GM23338 (cell line): ENCODE measurements at regions not wholly inside any gene's neighbourhood (a gene's known extent, or its start where the extent isn't known, plus 50 kb on each side); places are given as distances from the start of the nearest gene placed in this dataset.

Experiments used
- ATAC-seq: fragments of 200-7000 bp; cut with Tn5 transposase; 3 replicates; pipeline ENCODE4 v1.9.1; 2020
- DNase-seq: peaks from one replicate; pipeline ENCODE4 v3.0.0-alpha.2; 2015; ENCODE audit warnings: low spot score
- H2AFZ ChIP-seq: fragments of 200-600 bp; sonication (generic); 2 replicates; pipeline ENCODE4 v1.8.0; 2016; ENCODE audit warnings: antibody characterized with exemption, mild to moderate bottlenecking, moderate library complexity
- H3F3A ChIP-seq: fragments of 200-600 bp; sonication (generic); replicated peaks from 2 replicates; pipeline ENCODE4 v1.8.0; 2017; ENCODE audit warnings: antibody characterized with exemption, mixed run types, low read depth
- H3K27ac ChIP-seq: fragments of 200-600 bp; sonication (generic); 2 replicates; pipeline ENCODE4 v1.6.1; 2016; ENCODE audit warnings: low read depth
- H3K27me3 ChIP-seq: fragments of 200-600 bp; sonication (generic); 2 replicates; pipeline ENCODE4 v1.8.0; 2016; ENCODE audit warnings: mild to moderate bottlenecking, mixed run types, moderate library complexity; ENCODE audit not compliant: insufficient read depth
- H3K36me3 ChIP-seq: fragments of 200-600 bp; sonication (generic); 2 replicates; pipeline ENCODE4 v1.8.0; 2016; ENCODE audit warnings: mild to moderate bottlenecking; ENCODE audit not compliant: insufficient read depth
- H3K4me1 ChIP-seq: fragments of 200-600 bp; sonication (generic); 2 replicates; pipeline ENCODE4 v1.8.0; 2016; ENCODE audit warnings: mild to moderate bottlenecking, moderate library complexity; ENCODE audit not compliant: insufficient read depth
- H3K4me2 ChIP-seq: fragments of 200-600 bp; sonication (generic); 2 replicates; pipeline ENCODE4 v1.7.1; 2017; ENCODE audit warnings: mixed run types
- H3K4me3 ChIP-seq: fragments of 200-600 bp; sonication (generic); 2 replicates; pipeline ENCODE4 v1.6.1; 2016; ENCODE audit warnings: mixed run types
- H3K79me2 ChIP-seq: fragments of 200-600 bp; sonication (generic); replicated peaks from 2 replicates; pipeline ENCODE4 v1.8.0; 2017; ENCODE audit warnings: mild to moderate bottlenecking; ENCODE audit not compliant: insufficient read depth
- H3K9me2 ChIP-seq: fragments of 200-600 bp; sonication (generic); 2 replicates; pipeline ENCODE4 v1.8.0; 2017; ENCODE audit not compliant: insufficient read depth
- H4K20me1 ChIP-seq: fragments of 200-600 bp; sonication (generic); replicated peaks from 2 replicates; pipeline ENCODE4 v1.8.0; 2017; ENCODE audit warnings: mild to moderate bottlenecking; ENCODE audit not compliant: insufficient read depth
- H3K27ac Mint-ChIP-seq: 2 replicates; pipeline ENCODE4 v1.8.0; 2020; ENCODE audit warnings: inconsistent platforms, mild to moderate bottlenecking, moderate library complexity, mixed read lengths
- H3K27me3 Mint-ChIP-seq: 3 replicates; pipeline ENCODE4 v1.8.0; 2022; ENCODE audit warnings: low read depth, mild to moderate bottlenecking, moderate library complexity, mixed read lengths, inconsistent platforms; ENCODE audit not compliant: insufficient read depth, poor library complexity
- H3K36me3 Mint-ChIP-seq: 3 replicates; pipeline ENCODE4 v1.8.0; 2021; ENCODE audit warnings: low read depth, mild to moderate bottlenecking, inconsistent platforms, moderate library complexity, mixed read lengths
- H3K4me1 Mint-ChIP-seq: 3 replicates; pipeline ENCODE4 v1.8.0; 2020; ENCODE audit warnings: mild to moderate bottlenecking, inconsistent platforms, mixed read lengths
- H3K4me3 Mint-ChIP-seq: 3 replicates; pipeline ENCODE4 v1.8.0; 2021; ENCODE audit warnings: moderate library complexity, mild to moderate bottlenecking, inconsistent platforms, mixed read lengths
- H3K9me3 Mint-ChIP-seq: 3 replicates; pipeline ENCODE4 v1.8.0; 2020; ENCODE audit warnings: moderate library complexity, mild to moderate bottlenecking, inconsistent platforms, mixed read lengths
- EZH2phosphoT487 ChIP-seq: fragments of 200-600 bp; sonication (generic); IDR thresholded peaks from one replicate; pipeline ENCODE4 v1.8.1; 2018; ENCODE audit warnings: antibody characterized with exemption; ENCODE audit not compliant: unreplicated experiment
- NANOG ChIP-seq: IDR thresholded peaks from 2 replicates; pipeline ENCODE4 v1.6.1; 2016; ENCODE audit warnings: antibody characterized with exemption, borderline replicate concordance
- POLR2AphosphoS5 ChIP-seq: IDR thresholded peaks from 2 replicates; pipeline ENCODE4 v1.6.1; 2016; ENCODE audit warnings: antibody characterized with exemption, low read depth
- STAT1 ChIP-seq: IDR thresholded peaks from one replicate; pipeline ENCODE4 v1.6.1; 2016; ENCODE audit warnings: antibody characterized with exemption; ENCODE audit not compliant: unreplicated experiment
- ZNF114 ChIP-seq: fragments of 250-450 bp; sonication (Bioruptor Pico); IDR thresholded peaks from 2 replicates; pipeline ENCODE4 v1.5.0; 2020; ENCODE audit warnings: mild to moderate bottlenecking, moderate library complexity
- ZNF331 ChIP-seq: fragments of 250-450 bp; sonication (Bioruptor Pico); IDR thresholded peaks from 2 replicates; pipeline ENCODE4 v1.5.0; 2020; ENCODE audit warnings: low read depth, mild to moderate bottlenecking, moderate library complexity
- TF ChIP-seq, protein P1 (sequence below), 2 experiments: fragments of 200-600 bp in 1 of 2; sonication (generic) in 1 of 2; conservative IDR thresholded peaks; 2 replicates each; pipeline versions ENCODE4 v1.5.1 to v1.6.1; 2016 to 2017; ENCODE audit warnings: antibody characterized with exemption in 2 of 2, low read depth in 2 of 2, mild to moderate bottlenecking in 2 of 2, moderate library complexity in 1 of 2
- TF ChIP-seq, protein P2 (sequence below): IDR thresholded peaks from one replicate; pipeline ENCODE4 v1.6.1; 2018; ENCODE audit warnings: antibody characterized with exemption; ENCODE audit not compliant: unreplicated experiment
- TF ChIP-seq, protein P3 (sequence below): IDR thresholded peaks from 2 replicates; pipeline ENCODE4 v1.6.1; 2016; ENCODE audit warnings: antibody characterized with exemption
- TF ChIP-seq, protein P4 (sequence below): fragments of 250-450 bp; sonication (Bioruptor Pico); IDR thresholded peaks from 2 replicates; pipeline ENCODE4 v1.5.0; 2020; ENCODE audit warnings: mild to moderate bottlenecking, moderate library complexity

DNA sequence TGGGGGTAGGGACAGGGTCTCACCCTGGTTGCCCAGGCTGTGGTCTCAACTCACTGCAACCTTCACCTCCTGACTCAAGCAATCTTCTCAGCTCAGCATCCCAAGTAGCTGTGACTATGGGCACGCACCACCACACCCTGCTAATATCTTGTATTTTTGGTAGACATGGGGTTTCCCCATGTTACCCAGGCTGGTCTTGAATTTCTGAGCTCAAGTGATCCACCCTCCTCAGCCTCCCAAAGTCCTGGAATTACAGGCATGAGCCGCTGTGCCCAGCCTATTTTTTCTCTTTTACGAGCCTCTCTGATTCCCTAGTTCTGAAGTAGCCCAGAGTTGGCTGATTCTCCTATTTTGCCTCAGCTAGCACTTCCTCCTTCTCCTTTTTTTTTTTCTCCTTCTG, 83.6 kb downstream of the ZNF280B start (continued):
- TF ChIP-seq, protein P1, sequence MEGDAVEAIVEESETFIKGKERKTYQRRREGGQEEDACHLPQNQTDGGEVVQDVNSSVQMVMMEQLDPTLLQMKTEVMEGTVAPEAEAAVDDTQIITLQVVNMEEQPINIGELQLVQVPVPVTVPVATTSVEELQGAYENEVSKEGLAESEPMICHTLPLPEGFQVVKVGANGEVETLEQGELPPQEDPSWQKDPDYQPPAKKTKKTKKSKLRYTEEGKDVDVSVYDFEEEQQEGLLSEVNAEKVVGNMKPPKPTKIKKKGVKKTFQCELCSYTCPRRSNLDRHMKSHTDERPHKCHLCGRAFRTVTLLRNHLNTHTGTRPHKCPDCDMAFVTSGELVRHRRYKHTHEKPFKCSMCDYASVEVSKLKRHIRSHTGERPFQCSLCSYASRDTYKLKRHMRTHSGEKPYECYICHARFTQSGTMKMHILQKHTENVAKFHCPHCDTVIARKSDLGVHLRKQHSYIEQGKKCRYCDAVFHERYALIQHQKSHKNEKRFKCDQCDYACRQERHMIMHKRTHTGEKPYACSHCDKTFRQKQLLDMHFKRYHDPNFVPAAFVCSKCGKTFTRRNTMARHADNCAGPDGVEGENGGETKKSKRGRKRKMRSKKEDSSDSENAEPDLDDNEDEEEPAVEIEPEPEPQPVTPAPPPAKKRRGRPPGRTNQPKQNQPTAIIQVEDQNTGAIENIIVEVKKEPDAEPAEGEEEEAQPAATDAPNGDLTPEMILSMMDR (conservative IDR thresholded peaks at IDR 0.05; ENCODE audit: low read depth in 2 of 2) = no peak
- TF ChIP-seq, protein P2, sequence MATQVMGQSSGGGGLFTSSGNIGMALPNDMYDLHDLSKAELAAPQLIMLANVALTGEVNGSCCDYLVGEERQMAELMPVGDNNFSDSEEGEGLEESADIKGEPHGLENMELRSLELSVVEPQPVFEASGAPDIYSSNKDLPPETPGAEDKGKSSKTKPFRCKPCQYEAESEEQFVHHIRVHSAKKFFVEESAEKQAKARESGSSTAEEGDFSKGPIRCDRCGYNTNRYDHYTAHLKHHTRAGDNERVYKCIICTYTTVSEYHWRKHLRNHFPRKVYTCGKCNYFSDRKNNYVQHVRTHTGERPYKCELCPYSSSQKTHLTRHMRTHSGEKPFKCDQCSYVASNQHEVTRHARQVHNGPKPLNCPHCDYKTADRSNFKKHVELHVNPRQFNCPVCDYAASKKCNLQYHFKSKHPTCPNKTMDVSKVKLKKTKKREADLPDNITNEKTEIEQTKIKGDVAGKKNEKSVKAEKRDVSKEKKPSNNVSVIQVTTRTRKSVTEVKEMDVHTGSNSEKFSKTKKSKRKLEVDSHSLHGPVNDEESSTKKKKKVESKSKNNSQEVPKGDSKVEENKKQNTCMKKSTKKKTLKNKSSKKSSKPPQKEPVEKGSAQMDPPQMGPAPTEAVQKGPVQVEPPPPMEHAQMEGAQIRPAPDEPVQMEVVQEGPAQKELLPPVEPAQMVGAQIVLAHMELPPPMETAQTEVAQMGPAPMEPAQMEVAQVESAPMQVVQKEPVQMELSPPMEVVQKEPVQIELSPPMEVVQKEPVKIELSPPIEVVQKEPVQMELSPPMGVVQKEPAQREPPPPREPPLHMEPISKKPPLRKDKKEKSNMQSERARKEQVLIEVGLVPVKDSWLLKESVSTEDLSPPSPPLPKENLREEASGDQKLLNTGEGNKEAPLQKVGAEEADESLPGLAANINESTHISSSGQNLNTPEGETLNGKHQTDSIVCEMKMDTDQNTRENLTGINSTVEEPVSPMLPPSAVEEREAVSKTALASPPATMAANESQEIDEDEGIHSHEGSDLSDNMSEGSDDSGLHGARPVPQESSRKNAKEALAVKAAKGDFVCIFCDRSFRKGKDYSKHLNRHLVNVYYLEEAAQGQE = no peak

DNA sequence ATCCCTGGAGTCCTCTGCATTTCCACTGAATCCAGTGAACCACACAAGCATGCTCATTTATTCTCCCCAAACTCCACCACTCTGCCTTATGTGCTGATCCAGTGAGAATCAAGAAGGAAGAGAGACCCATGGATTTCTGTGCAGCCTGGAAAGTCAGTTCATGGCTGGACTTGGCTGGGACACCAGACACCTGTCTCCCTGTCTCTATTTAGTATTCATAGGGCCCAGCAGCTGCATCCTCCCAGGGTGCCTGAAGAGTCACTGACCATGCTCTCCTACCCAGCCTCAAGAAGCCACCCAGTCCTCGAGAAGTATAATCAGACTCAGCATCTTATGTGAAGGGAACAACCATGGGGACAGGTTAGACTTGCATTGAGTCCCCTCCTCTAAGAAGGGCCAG, 83.2 kb downstream of the ZNF280B start:
- Histone ChIP-seq H3K36me3 (no peaks in the 10 kb centered on the region), H3K4me3 (no peak overlapping the region), H3K27me3 (peaks cover 100% of the 10 kb centered on the region), H3K9me2 (no peaks in the 10 kb centered on the region), H3F3A (no peaks in the 10 kb centered on the region), H4K20me1 (no peaks in the 10 kb centered on the region; the same call in 1 of the 2 replicates), H3K4me1 (no peaks in the 10 kb centered on the region), H3K27ac (no peak overlapping the region), H3K79me2 (no peaks in the 10 kb centered on the region), H3K4me2 (peak overlapping the region; percentile 38; the same call in 1 of the 2 replicates), H2AFZ (no peak overlapping the region)
- H3K4me1 Mint-ChIP-seq = peaks cover 11% of the 10 kb centered on the region; the same call in 2 of the 3 replicates
- no peak overlapping the region for H3K4me3 Mint-ChIP-seq
- ATAC-seq = no peak
- H3K27ac Mint-ChIP-seq = no peak overlapping the region
- DNase-seq = no peak
- peaks cover 93% of the 10 kb centered on the region for H3K27me3 Mint-ChIP-seq
- H3K9me3 Mint-ChIP-seq = no peaks in the 10 kb centered on the region; the same call in 2 of the 3 replicates
- no peaks in the 10 kb centered on the region for H3K36me3 Mint-ChIP-seq
- TF ChIP-seq ZNF114 (CRISPR knock-in tag) (no peak), STAT1 (no peak), ZNF331 (CRISPR knock-in tag) (no peak), NANOG (no peak), POLR2AphosphoS5 (no peak), EZH2phosphoT487 (no peak)
- TF ChIP-seq, protein P3, sequence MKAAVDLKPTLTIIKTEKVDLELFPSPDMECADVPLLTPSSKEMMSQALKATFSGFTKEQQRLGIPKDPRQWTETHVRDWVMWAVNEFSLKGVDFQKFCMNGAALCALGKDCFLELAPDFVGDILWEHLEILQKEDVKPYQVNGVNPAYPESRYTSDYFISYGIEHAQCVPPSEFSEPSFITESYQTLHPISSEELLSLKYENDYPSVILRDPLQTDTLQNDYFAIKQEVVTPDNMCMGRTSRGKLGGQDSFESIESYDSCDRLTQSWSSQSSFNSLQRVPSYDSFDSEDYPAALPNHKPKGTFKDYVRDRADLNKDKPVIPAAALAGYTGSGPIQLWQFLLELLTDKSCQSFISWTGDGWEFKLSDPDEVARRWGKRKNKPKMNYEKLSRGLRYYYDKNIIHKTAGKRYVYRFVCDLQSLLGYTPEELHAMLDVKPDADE = no peak
- TF ChIP-seq, protein P1 (conservative IDR thresholded peaks at IDR 0.05; ENCODE audit: low read depth in 2 of 2) = no peak
- TF ChIP-seq, protein P4, sequence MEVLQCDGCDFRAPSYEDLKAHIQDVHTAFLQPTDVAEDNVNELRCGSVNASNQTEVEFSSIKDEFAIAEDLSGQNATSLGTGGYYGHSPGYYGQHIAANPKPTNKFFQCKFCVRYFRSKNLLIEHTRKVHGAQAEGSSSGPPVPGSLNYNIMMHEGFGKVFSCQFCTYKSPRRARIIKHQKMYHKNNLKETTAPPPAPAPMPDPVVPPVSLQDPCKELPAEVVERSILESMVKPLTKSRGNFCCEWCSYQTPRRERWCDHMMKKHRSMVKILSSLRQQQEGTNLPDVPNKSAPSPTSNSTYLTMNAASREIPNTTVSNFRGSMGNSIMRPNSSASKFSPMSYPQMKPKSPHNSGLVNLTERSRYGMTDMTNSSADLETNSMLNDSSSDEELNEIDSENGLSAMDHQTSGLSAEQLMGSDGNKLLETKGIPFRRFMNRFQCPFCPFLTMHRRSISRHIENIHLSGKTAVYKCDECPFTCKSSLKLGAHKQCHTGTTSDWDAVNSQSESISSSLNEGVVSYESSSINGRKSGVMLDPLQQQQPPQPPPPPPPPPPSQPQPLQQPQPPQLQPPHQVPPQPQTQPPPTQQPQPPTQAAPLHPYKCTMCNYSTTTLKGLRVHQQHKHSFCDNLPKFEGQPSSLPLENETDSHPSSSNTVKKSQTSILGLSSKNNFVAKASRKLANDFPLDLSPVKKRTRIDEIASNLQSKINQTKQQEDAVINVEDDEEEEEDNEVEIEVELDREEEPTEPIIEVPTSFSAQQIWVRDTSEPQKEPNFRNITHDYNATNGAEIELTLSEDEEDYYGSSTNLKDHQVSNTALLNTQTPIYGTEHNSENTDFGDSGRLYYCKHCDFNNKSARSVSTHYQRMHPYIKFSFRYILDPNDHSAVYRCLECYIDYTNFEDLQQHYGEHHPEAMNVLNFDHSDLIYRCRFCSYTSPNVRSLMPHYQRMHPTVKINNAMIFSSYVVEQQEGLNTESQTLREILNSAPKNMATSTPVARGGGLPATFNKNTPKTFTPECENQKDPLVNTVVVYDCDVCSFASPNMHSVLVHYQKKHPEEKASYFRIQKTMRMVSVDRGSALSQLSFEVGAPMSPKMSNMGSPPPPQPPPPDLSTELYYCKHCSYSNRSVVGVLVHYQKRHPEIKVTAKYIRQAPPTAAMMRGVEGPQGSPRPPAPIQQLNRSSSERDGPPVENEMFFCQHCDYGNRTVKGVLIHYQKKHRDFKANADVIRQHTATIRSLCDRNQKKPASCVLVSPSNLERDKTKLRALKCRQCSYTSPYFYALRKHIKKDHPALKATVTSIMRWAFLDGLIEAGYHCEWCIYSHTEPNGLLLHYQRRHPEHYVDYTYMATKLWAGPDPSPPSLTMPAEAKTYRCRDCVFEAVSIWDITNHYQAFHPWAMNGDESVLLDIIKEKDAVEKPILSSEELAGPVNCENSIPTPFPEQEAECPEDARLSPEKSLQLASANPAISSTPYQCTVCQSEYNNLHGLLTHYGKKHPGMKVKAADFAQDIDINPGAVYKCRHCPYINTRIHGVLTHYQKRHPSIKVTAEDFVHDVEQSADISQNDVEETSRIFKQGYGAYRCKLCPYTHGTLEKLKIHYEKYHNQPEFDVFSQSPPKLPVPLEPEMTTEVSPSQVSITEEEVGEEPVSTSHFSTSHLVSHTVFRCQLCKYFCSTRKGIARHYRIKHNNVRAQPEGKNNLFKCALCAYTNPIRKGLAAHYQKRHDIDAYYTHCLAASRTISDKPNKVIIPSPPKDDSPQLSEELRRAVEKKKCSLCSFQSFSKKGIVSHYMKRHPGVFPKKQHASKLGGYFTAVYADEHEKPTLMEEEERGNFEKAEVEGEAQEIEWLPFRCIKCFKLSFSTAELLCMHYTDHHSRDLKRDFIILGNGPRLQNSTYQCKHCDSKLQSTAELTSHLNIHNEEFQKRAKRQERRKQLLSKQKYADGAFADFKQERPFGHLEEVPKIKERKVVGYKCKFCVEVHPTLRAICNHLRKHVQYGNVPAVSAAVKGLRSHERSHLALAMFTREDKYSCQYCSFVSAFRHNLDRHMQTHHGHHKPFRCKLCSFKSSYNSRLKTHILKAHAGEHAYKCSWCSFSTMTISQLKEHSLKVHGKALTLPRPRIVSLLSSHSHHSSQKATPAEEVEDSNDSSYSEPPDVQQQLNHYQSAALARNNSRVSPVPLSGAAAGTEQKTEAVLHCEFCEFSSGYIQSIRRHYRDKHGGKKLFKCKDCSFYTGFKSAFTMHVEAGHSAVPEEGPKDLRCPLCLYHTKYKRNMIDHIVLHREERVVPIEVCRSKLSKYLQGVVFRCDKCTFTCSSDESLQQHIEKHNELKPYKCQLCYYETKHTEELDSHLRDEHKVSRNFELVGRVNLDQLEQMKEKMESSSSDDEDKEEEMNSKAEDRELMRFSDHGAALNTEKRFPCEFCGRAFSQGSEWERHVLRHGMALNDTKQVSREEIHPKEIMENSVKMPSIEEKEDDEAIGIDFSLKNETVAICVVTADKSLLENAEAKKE (CRISPR knock-in tag) = no peak
